ENCODE measurements at regions not wholly inside any gene's neighbourhood (a gene's known extent, or its start where the extent isn't known, plus 50 kb on each side); places are given as distances from the start of the nearest gene placed in this dataset.

GRCh38 chr10:78550090-78550489 lies 516.4 kb downstream of the RPS24 start:
- DNase-seq, result no peak

- no peak for DNase-seq
These were observed 517.1 kb downstream of the RPS24 start for GRCh38 chr10:78550716-78551115.

- no peak for DNase-seq
These were observed 517.4 kb upstream of the ZMIZ1 start for GRCh38 chr10:78551184-78552005.

GRCh38 chr10:78552261-78552811 lies 516.4 kb upstream of the ZMIZ1 start:
- DNase-seq, result no peak

GRCh38 chr10:78553792-78554191 lies 515.0 kb upstream of the ZMIZ1 start:
- DNase-seq, result no peak

- no peak for DNase-seq
These were observed 513.6 kb upstream of the ZMIZ1 start for GRCh38 chr10:78555128-78555527.

GRCh38 chr10:78556705-78557432 lies 511.9 kb upstream of the ZMIZ1 start:
- DNase-seq, result no peak

- DNase-seq, result no peak
These were observed 511.3 kb upstream of the ZMIZ1 start for GRCh38 chr10:78557433-78557925.

GRCh38 chr10:78559661-78560340 lies 509.0 kb upstream of the ZMIZ1 start:
- DNase-seq, result no peak

- DNase-seq, result no peak
These were observed 508.5 kb upstream of the ZMIZ1 start for GRCh38 chr10:78560341-78560688.

GRCh38 chr10:78563314-78563713 lies 505.5 kb upstream of the ZMIZ1 start:
- DNase-seq, result no peak

GRCh38 chr10:78565841-78566240 lies 502.9 kb upstream of the ZMIZ1 start:
- no peak for DNase-seq

GRCh38 chr10:78566284-78567111 lies 502.3 kb upstream of the ZMIZ1 start:
- DNase-seq, result no peak

GRCh38 chr10:78567680-78568455 lies 500.9 kb upstream of the ZMIZ1 start:
- DNase-seq, result no peak

GRCh38 chr10:78568620-78569019 lies 500.1 kb upstream of the ZMIZ1 start:
- no peak for DNase-seq

GRCh38 chr10:78570633-78571235 lies 498.0 kb upstream of the ZMIZ1 start:
- DNase-seq, result no peak

- DNase-seq, result no peak
These were observed 497.5 kb upstream of the ZMIZ1 start for GRCh38 chr10:78571286-78571685.

GRCh38 chr10:78571891-78572290 lies 496.9 kb upstream of the ZMIZ1 start:
- DNase-seq, result no peak

- DNase-seq, result no peak
These were observed 496.2 kb upstream of the ZMIZ1 start for GRCh38 chr10:78572565-78572964.

GRCh38 chr10:78574547-78574946 lies 494.2 kb upstream of the ZMIZ1 start:
- no peak for DNase-seq

- no peak for DNase-seq
These were observed 493.4 kb upstream of the ZMIZ1 start for GRCh38 chr10:78575400-78575799.

All from CD4-positive, alpha-beta T cell treated with Interferon alpha-2 for 1 hour (primary cell).